ENCODE measurements at regions not wholly inside any gene's neighbourhood (a gene's known extent, or its start where the extent isn't known, plus 50 kb on each side); places are given as distances from the start of the nearest gene placed in this dataset.

GRCh38 chr20:58150772-58151171, 77.7 kb downstream of the ANKRD60 start:
- no peak for TF ChIP-seq CTCF (conservative IDR thresholded peaks at IDR 0.05; ENCODE audit: low read length)
- no peak for TF ChIP-seq EZH2phosphoT487 (IDR thresholded peaks at IDR 0.05; ENCODE audit: borderline replicate concordance, low read depth, low read length)

Data from OCI-LY7 (cell line).